ENCODE measurements at regions not wholly inside any gene's neighbourhood (a gene's known extent, or its start where the extent isn't known, plus 50 kb on each side); places are given as distances from the start of the nearest gene placed in this dataset.

DNA sequence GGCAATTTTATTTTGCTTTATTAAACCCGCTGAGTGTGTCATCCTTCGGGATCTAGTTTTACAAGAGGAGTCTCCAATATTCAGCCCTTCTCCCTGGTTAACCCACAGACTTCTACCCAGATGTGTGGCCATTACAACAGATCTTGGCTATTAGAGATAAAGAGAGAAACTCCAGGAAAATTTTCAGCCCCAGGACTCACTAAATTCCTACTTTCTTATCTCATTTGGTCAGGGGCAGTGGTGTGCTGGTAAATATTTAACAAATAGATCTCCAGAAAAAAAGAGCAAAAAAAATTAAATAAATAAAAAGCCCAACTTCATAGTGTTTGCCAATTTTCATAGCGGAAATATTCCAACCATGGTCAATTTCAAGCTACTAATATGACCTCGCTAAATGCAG is 168.4 kb downstream of the RND3 start:
- no peak for DNase-seq (ENCODE audit: low read depth in 2 of 2)

DNA sequence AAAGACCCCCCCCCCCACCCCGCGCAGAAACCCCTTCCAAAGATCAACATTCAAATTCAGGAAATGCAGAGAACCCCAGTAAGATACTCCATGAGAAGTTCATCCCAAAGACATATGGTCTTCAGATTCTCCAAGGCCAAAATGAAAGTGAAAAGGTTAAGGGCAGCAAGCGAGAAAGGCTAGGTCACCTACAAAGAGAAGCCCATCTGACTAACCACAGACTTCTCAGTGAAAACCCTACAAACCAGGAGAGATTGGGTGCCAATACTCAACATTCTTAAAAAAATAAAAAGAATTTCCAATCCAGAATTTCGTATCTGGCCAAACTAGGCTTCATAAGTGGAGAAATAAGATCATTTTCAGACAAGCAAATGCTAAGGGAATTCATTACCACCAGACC is 175.2 kb downstream of the RND3 start:
- no peak for DNase-seq (ENCODE audit: low read depth in 2 of 2)

DNA sequence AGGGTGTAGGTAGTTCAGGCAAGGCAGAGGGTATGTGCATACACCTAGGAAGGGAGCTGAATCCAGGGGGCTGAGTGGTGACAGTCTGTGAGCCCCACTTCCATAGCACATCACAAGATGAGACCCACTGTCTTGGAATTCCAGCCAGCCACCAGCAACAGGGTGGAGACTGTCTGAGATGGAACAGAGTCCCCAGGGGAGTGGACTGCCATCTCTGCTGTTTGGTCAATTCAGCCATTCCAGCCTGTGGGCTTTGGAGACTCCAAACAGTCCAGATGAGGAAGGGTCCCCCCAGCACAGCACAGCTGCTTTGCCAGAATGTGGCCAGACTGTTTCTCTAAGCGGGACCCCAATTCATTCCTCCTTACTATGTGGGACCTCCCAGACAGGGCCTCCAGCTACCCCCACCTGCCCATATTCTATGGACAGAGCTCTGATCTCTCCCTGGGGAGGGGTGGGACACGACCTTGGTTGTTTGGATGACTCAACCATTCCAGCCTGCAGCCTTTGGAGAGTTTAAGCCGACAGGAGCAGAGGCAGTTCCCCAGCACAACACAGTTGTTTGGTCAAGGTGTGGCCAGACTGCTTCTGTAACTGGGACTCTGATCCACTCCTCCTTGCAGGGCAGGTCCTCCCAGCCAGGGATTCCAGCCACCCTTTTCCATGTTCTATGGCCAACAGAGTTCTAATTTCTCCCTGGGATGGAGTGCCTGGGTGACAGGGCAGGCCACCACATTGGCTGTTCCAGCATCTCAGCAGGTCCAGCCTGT is 178.0 kb downstream of the RND3 start:
- DNase-seq (ENCODE audit: low read depth in 2 of 2) = no peak

DNA sequence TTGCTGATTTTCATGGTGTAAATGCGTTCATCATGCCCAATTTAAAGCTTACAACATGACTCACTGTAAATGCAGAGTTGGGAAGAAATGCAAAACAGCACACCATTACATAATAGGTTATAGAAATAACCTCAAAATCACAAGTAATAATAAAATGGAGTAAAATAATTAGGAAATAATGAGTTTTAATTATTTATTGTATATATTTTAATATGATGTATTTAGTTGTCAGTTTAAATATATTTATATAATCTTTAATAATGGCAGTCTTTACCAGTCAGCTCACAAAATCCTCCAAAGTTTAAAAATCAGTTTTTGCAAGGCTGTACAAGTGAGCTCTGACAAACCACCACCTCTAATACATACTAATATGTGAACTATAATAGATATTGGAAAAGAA is 180.2 kb downstream of the RND3 start:
- DNase-seq (ENCODE audit: low read depth in 2 of 2) = no peak

DNA sequence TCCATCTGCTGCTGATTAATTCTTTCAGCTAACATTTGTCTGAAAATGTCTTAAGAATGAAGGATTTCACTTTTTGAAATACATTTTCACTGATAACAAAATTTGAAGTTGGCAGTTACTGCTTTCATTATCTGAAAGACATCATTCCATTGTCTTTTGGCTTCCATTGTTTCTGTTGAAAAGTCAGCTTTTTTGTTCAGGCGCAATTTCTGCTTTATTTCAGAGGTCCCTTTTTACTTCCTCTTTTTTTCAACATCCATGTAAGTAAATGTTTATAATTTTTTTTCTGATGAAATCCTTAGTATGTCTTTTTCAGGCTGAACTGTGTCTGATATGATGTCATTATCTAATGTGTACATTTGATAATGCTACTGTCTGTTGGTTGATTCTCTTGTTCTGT is 184.2 kb downstream of the RND3 start:
- no peak for DNase-seq (ENCODE audit: low read depth in 2 of 2)

DNA sequence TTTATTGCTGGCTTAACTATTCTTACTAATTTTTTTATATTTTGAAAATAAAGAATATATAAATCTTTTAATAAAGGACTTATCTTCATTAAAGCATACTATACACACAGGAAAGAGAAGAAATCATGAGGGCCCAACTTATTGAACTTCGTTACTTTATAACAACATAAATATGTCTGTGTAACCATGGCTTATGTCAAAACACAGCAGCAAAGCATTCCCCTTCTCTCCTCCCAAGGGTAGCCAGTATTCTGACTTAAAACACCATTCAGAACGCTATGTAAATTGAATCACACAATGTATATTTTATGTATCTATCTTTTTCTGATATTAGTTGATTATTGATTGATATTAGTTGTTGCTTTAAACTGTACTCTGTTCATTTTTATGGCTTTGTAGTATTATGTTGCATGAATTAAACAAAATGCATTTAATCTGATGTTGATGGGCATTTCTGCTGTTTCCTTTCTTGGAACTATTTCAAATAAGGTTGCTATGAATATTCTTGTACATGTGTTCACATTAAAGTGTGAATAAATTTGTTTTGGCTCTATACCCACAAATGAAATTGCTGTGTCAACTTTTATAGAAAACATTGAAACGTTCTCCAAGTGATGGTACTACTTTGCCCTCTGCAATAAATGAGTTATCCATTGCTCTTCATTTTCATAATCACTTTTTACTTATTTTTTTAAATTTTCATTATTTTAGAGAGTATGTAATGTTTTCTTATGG is 188.7 kb downstream of the RND3 start:
- DNase-seq (ENCODE audit: low read depth in 2 of 2) = no peak

DNA sequence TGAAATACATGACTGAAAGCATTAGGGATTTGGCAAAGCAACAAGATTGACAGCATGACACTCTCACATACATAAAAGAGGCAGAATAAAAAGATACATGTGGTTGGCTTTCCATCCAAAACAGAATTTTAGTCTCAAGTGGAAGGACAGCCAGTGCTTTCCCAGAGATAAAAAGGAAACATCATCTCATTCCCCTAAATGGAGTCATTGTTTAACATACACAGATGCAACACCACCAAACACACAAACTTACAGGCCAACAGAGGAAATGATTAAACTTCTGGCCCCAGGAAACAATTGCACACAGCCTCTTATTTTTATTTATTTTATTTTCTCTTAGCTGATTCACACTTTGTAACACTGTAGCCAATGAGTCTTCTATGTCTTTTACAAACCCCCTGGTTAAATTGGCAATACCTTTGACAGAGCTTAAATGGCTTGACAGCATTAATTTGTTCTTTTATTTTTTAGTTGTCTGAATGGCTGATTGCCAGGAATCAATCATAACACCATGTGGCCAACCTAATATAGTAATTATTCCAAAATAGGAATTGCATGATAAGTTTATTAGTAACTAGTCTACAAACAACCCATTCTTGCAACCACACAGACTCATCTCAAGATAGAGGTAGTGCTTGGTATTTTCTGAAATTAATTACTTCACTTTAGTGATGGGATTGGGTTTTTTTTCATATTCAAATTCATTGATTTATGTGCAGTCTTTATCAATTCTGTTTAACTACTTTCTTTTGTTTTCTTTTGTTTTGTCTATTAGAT is 190.5 kb downstream of the RND3 start:
- DNase-seq (ENCODE audit: low read depth in 2 of 2) = no peak

DNA sequence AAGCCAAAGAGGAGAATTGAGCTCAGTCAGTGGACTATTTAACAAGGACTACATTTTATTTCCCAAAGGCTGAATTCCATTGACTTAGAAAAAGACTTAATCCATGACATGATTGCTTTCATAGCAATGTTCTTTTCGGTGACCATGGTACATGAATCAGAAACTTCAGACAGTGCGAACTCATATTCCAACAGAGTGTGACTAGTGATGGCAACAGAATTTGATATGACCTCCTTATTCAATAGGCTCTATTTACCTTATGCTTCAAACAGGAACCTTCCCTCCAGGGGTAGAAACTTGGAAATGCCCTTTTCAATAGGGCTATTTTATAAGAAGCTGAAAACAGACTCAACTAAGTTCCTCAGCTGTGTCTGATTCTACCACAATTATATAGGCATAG is 191.9 kb downstream of the RND3 start:
- no peak for DNase-seq (ENCODE audit: low read depth in 2 of 2)

DNA sequence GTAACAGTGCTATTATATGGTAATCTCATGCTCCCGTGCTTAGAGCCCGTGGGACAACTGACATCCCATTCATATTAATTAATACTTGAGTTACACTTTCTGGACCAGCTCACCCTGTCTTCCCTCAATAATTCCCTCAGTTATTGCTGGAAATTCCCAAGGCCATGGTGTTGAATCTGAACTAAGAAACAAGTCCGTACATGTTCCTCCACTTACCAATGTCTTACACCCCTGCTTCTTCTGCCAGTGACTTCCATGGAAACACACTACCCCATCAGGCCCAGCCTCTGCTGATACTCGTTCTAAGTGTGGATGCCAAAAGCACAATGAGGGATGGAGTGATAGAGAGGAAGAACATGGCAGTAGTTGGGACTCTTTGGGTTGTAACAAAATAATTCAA is 193.7 kb downstream of the RND3 start:
- no peak for DNase-seq (ENCODE audit: low read depth in 2 of 2)

DNA sequence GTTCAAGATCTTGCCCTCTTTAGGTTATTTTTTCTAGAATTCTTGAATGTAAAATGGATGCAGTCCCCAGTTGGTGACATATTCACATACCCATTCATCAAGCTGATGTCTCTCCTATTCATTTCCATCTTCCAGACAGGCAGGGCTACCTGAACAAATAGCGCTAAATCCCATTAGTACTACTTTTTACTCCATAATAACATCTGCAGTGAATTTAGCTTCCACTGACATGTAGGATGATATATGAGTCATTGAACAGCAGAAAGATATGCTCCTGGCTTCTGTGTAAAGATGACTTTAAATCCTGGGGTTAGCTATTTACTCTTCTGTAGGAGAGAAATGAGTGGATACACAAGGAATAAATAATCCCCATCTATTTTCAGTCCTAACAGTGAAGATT is 194.7 kb downstream of the RND3 start:
- DNase-seq (ENCODE audit: low read depth in 2 of 2) = no peak

DNA sequence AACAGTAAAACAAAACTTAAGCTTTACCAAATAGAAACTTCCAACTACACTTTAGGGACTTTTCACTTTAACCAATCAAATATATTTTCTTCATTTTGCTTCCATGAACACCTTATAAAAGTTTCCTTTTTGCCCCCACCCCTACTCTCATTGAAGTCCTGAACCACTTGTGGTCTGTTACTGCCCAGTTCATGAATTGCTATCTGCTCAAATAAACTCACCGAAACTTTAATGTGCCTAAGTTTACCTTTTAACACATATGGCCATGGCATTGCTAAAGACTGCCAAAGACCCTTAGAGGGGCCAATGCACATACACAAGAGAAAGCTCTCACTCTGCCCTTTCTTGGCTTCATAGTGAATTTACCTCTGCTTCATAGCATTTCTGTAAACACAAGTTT is 195.3 kb downstream of the RND3 start:
- no peak for DNase-seq (ENCODE audit: low read depth in 2 of 2)

DNA sequence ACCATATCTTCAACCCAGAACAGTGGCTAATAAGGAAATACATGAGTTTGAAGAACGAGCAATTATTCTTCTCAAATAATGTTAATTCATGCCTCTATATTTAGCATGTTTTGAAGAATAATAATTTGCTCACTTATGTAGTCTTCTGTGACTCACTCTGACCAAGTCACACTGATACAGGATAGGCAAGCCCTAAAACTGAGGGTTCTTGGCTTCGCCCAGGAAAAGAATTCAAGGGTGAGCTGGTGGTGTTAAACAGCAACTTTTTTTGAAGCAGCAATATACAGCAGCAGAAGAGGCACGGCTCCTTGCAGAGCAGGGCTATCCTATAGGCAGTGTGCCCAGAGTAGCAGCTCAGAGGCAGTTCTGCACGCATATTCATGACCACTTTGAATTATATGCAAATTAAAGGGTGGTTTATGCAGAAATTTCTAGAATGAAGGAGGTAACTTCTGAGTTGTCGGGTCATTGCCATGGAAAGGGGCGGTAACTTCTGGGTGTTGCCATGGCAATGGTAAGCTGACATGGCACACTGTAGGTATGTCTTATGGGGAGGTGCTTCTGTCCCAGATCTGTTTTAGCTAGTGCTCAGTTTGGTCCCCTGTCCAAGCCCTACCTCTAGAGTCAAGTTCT is 200.6 kb downstream of the RND3 start:
- no peak for DNase-seq (ENCODE audit: low read depth in 2 of 2)

DNA sequence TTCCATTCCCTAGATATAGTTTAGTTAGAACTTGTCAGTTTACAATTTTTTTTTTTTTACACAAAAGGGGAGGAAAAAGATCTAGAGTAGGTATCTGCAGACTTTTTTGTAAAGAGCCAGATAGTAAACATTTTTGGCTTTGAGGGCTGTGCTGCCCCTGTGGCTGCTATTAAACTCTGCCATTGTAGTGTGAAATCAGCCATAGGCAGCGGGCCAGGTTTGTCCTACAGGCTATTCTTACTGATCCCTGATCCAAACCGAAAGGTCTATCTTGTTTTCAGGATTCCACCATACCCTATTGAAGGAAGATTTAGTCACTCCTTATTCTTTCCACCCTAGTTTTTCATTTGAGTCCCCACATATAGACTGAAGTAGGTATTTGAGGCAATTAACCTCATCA is 203.4 kb downstream of the RND3 start:
- DNase-seq (ENCODE audit: low read depth in 2 of 2) = no peak

DNA sequence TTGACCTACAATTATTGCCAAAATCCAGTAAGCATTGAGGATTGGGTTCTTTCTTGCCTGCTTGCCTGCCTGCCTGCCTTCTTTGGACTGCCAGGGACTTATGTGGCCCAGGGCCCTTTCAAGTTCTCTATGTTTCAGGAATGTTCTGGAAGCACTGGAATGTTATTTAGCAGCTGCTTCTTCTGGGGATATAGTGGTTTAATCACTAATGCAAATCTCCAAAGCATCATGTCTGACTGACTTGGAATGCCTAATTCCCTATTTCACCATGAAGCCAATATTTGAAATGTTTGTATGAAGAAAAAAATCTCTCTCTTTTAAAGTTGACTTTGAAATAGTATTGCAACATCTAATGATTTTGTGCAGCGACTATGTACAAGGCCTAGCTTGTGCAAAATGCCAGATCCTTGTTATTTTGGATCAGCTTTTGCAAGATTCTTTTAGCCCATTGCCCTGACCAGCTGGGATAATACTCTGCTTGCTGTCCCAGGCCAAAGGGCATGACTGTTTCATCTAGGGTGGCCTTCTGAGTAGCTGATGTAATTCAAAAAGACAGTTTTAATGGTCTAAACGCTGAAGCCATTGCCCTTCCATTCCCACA is 204.6 kb downstream of the RND3 start:
- DNase-seq (ENCODE audit: low read depth in 2 of 2) = no peak

DNA sequence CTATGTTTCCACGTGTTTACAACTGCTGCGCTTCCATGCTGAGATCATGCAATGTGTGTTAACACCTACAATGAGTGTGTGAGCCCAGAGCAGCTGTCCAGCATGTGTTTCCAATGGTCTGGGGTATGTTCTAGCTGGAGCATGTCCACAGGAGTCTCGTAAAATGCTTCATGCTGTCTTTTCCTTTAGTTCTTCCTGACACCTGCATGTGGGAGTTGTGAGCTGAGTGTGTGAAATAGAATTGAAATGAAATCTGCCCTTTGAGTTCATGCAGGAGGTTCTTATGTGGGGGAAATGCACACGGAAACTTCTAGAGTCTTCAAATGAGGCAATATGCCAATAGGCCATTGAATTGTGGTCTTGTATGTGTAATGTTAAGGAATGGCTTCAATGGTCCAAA is 205.1 kb downstream of the RND3 start:
- DNase-seq (ENCODE audit: low read depth in 2 of 2) = no peak

DNA sequence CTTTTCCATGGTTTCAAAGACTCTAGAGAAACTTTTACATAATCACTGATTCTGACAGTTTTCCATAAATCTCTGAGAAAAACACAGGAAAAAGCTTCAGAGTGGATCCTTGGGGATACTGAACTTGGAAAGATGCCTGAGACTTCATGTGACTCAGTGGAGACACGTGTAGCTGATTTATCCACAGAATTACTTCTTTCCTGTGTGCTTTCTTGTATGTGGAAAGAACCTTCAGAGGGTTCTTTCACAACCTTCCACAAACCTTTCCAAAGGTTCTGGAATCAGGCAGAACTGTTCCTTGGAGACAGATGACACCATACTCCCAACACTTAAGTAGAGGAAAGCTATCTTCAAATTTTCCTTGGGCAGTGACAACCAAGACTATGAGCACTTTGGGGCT is 207.2 kb downstream of the RND3 start:
- no peak for DNase-seq (ENCODE audit: low read depth in 2 of 2)

DNA sequence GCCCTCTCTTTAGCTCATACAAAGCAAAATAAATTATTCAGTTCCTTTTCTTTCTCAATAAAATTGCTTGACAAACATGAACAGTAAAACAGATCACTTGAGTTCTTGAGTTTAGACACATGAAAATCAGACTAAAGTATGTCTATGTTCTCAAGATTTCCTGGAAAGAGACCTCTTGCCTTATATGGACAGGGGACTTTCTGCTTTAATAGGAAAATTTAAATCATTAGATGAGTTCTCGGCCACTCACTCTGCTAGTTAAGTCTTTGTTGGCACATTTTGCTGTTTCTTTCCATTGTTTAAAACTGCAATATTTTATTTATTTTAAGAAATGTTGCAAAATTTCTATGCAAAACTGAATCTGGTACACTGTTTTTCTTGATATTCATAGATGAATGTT is 207.8 kb downstream of the RND3 start:
- DNase-seq (ENCODE audit: low read depth in 2 of 2) = no peak

DNA sequence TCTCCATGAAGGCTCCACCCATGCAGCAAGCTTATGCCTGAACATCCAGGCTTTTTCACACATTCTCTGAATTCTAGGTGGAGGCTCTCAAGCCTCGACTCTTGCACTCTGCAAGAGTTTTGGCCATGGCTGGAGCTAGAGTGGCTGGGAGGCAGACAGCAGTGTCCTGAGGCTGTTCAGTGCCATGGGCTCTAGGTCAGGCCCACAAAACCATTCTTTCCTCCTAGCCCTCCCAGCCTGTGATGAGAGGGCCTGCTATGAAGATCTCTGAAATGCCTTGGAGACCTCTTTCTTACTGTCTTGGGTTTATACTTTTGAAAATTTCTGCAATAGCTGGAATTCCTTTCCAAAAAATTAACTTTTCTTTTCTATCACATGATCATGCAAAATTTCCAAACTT is 210.7 kb downstream of the RND3 start:
- no peak for DNase-seq (ENCODE audit: low read depth in 2 of 2)

DNA sequence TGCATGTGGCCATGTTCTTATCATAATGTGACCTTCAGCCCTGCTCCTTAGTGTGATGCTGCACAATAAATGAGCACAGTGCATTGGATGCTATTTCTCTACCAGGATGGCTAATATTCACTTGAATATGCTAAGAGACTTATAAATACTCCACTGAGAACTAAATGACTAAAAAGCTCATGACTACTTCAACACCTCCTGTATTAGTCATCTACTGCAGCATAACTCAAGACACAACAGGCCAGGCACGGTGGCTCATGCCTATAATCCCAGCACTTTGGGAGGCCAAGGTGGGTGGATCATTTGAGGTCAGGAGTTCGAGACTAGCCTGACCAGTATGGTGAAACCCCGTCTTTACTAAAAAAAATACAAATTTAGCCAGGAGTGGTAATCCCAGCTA is 213.4 kb downstream of the RND3 start:
- no peak for DNase-seq (ENCODE audit: low read depth in 2 of 2)

DNA sequence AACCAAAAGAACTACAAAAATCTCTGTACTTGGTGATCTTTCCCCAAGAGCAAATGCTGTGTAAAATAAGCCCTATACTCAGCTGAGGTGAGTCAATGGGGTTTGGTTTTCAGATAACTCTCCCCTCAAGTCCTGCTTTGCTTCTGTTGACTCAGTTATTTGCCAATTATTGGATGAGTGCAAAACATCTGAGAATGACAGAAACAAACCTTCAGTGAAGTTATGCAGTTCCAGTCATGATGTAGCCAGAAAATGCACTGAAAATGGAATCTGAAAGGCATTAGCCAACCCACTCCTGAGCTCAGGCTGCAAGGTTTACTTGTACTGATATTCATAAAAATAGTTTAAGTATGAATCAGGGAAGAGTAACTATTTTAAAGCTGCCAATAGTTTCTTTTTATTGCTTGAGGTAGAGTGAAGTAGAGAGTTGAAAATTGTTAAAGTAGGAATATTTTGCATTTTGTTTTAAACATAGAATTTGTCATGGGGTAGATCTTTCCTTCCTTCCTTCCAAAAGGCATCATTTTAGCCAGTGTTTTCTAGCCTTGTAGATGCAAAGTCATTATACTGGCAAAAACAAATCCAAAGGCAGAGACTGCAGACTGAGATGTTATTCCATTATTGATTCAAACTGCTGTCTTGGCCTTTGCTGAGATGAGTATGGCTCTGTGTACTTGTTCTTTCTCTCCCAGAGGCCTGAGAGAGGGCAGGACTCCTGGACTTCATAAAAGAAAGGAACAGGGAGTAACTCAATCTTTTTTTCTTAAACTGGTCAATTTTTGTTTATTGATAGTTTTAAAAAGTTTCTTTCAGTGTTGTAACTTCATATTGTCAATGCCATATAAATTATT is 215.3 kb downstream of the RND3 start:
- DNase-seq (ENCODE audit: low read depth in 2 of 2) = no peak

Data from stimulated activated CD4-positive, alpha-beta T cell treated with anti-CD3 and anti-CD28 coated beads, Interleukin-4, amount 100 ng/mL, for 48 hours (primary cell).